ENCODE measurements at regions not wholly inside any gene's neighbourhood (a gene's known extent, or its start where the extent isn't known, plus 50 kb on each side); places are given as distances from the start of the nearest gene placed in this dataset.

- Histone ChIP-seq H3K4me1 (ENCODE audit: low read length) (no peaks in the 10 kb centered on the region), H3F3A (ENCODE audit: insufficient read depth, low read length) (no peaks in the 10 kb centered on the region), H3K36me3 (replicated peaks; ENCODE audit: insufficient read depth, low read length) (no peaks in the 10 kb centered on the region), H3K9me2 (replicated peaks; ENCODE audit: insufficient read depth, low read length) (no peaks in the 10 kb centered on the region), H3K9ac (ENCODE audit: low read length) (no peak overlapping the region), H3K4me2 (ENCODE audit: low read depth, low read length) (no peak overlapping the region), H2AFZ (ENCODE audit: low read length) (no peak overlapping the region), H3K27ac (ENCODE audit: low read length) (no peak overlapping the region), H4K20me1 (ENCODE audit: insufficient read depth, low read length) (no peaks in the 10 kb centered on the region), H3K79me2 (ENCODE audit: low read length) (no peaks in the 10 kb centered on the region), H3K4me3 (ENCODE audit: low read length) (no peak overlapping the region), H3K27me3 (replicated peaks; ENCODE audit: insufficient read depth, low read length) (no peaks in the 10 kb centered on the region), H3K9me3 (replicated peaks; ENCODE audit: insufficient read depth, low read length) (no peaks in the 10 kb centered on the region)
- DNase-seq: no peak
- TF ChIP-seq EZH2phosphoT487 (IDR thresholded peaks at IDR 0.05; ENCODE audit: low read length) (no peak), CTCF (IDR thresholded peaks at IDR 0.05; ENCODE audit: low read length) (no peak), EZH2 (optimal IDR thresholded peaks at IDR 0.05; ENCODE audit: low read depth, low read length) (no peak)
Measured at GRCh38 chr14:65834812-65835211, 422.3 kb downstream of the FUT8 start.

GRCh38 chr14:65835501-65835900 lies 423.0 kb downstream of the FUT8 start:
- no peak for TF ChIP-seq CTCF (IDR thresholded peaks at IDR 0.05; ENCODE audit: low read length)
- no peak for TF ChIP-seq EZH2phosphoT487 (IDR thresholded peaks at IDR 0.05; ENCODE audit: low read length)
- TF ChIP-seq EZH2 (optimal IDR thresholded peaks at IDR 0.05; ENCODE audit: low read depth, low read length): no peak
- Histone ChIP-seq H2AFZ (ENCODE audit: low read length) (no peak overlapping the region), H3K4me1 (ENCODE audit: low read length) (no peaks in the 10 kb centered on the region), H3K4me2 (ENCODE audit: low read depth, low read length) (no peak overlapping the region), H3K79me2 (ENCODE audit: low read length) (no peaks in the 10 kb centered on the region), H3K9me3 (replicated peaks; ENCODE audit: insufficient read depth, low read length) (no peaks in the 10 kb centered on the region), H3K9ac (ENCODE audit: low read length) (no peak overlapping the region), H3K36me3 (replicated peaks; ENCODE audit: insufficient read depth, low read length) (no peaks in the 10 kb centered on the region), H3K9me2 (replicated peaks; ENCODE audit: insufficient read depth, low read length) (no peaks in the 10 kb centered on the region), H4K20me1 (ENCODE audit: insufficient read depth, low read length) (no peaks in the 10 kb centered on the region), H3K27me3 (replicated peaks; ENCODE audit: insufficient read depth, low read length) (no peaks in the 10 kb centered on the region), H3F3A (ENCODE audit: insufficient read depth, low read length) (no peaks in the 10 kb centered on the region), H3K27ac (ENCODE audit: low read length) (no peak overlapping the region), H3K4me3 (ENCODE audit: low read length) (no peak overlapping the region)
- DNase-seq: no peak

- TF ChIP-seq CTCF (IDR thresholded peaks at IDR 0.05; ENCODE audit: low read length) (no peak), EZH2 (optimal IDR thresholded peaks at IDR 0.05; ENCODE audit: low read depth, low read length) (no peak), EZH2phosphoT487 (IDR thresholded peaks at IDR 0.05; ENCODE audit: low read length) (no peak)
- H2AFZ ChIP-seq (ENCODE audit: low read length): no peak overlapping the region
Measured at GRCh38 chr14:65838565-65838964, 426.0 kb downstream of the FUT8 start.

More at GRCh38 chr14:65838565-65838964, 426.0 kb downstream of the FUT8 start:
- Histone ChIP-seq H3F3A (ENCODE audit: insufficient read depth, low read length) (no peaks in the 10 kb centered on the region), H3K36me3 (replicated peaks; ENCODE audit: insufficient read depth, low read length) (no peaks in the 10 kb centered on the region), H4K20me1 (ENCODE audit: insufficient read depth, low read length) (no peaks in the 10 kb centered on the region), H3K4me1 (ENCODE audit: low read length) (no peaks in the 10 kb centered on the region), H3K27me3 (replicated peaks; ENCODE audit: insufficient read depth, low read length) (no peaks in the 10 kb centered on the region), H3K9ac (ENCODE audit: low read length) (no peak overlapping the region), H3K79me2 (ENCODE audit: low read length) (no peaks in the 10 kb centered on the region), H3K9me3 (replicated peaks; ENCODE audit: insufficient read depth, low read length) (no peaks in the 10 kb centered on the region), H3K4me3 (ENCODE audit: low read length) (no peak overlapping the region), H3K27ac (ENCODE audit: low read length) (no peak overlapping the region), H3K9me2 (replicated peaks; ENCODE audit: insufficient read depth, low read length) (no peaks in the 10 kb centered on the region), H3K4me2 (ENCODE audit: low read depth, low read length) (no peak overlapping the region)
- no peak for DNase-seq
